BJ (cell line): ENCODE measurements at regions not wholly inside any gene's neighbourhood (a gene's known extent, or its start where the extent isn't known, plus 50 kb on each side); places are given as distances from the start of the nearest gene placed in this dataset.

ENCODE experiments used
- CTCF ChIA-PET: fragments of 350-600 bp; formaldehyde crosslinking; extraction: SDS; loops from one replicate; lab custom pipeline; 2021; ENCODE audit warnings: antibody characterized with exemption, inconsistent platforms; lab: Yijun Ruan, JAX
- POLR2A ChIA-PET: fragments of 300-600 bp; sonication (Branson Sonifier 250); formaldehyde crosslinking; extraction: SDS; loops from one replicate; lab custom pipeline; 2021; ENCODE audit warnings: antibody characterized with exemption; lab: Charles Lee
- DNase-seq: peaks from one replicate; pipeline ENCODE4 v3.0.0-alpha.2; 2011; ENCODE audit warnings: low read depth
- H3K27me3 ChIP-seq: 2 replicates; pipeline ENCODE4 v1.6.0; 2011; ENCODE audit warnings: low read length; ENCODE audit not compliant: control insufficient read depth, insufficient read depth
- H3K36me3 ChIP-seq: 2 replicates; pipeline ENCODE4 v1.5.1; 2011; ENCODE audit warnings: low read length; ENCODE audit not compliant: control insufficient read depth, insufficient read depth
- H3K4me3 ChIP-seq: 2 replicates; pipeline ENCODE4 v1.5.1; 2011; ENCODE audit warnings: low read depth, mild to moderate bottlenecking, control low read depth, low read length
- CTCF ChIP-seq: IDR thresholded peaks from 2 replicates; pipeline ENCODE4 v1.5.1; 2011; ENCODE audit warnings: low read depth, mild to moderate bottlenecking, control low read depth, inconsistent platforms, low read length, moderate library complexity; ENCODE audit not compliant: insufficient read depth

- ChIA-PET CTCF (interaction anchor here (1.1 kb wide), 1 partner anchor 14 kb away, joined by 5 read pairs; no protein-coding TSS in a partner anchor), POLR2A (no interaction called here)
- H3K4me3 ChIP-seq = no peak overlapping the region
- H3K36me3 ChIP-seq = no peaks in the 10 kb centered on the region
- H3K27me3 ChIP-seq = no peaks in the 10 kb centered on the region
- no peak for DNase-seq
- TF ChIP-seq CTCF = no peak
These were observed 531.3 kb downstream of the GALC start for GRCh38 chr14:87461704-87462103.

GRCh38 chr14:87457720-87458119 lies 535.3 kb downstream of the GALC start:
- no peak for TF ChIP-seq CTCF
- H3K27me3 ChIP-seq = no peaks in the 10 kb centered on the region
- no peaks in the 10 kb centered on the region for H3K36me3 ChIP-seq
- ChIA-PET CTCF (no interaction called here), POLR2A (no interaction called here)
- H3K4me3 ChIP-seq = no peak overlapping the region
- DNase-seq = no peak

- ChIA-PET CTCF (interaction anchor here (0.6 kb wide), 1 partner anchor 51 kb away, joined by 3 read pairs; no protein-coding TSS in a partner anchor), POLR2A (no interaction called here)
These were observed 542.8 kb downstream of the GALC start for GRCh38 chr14:87450193-87450592.

GRCh38 chr14:87449016-87449415 lies 544.0 kb downstream of the GALC start:
- no peak overlapping the region for H3K4me3 ChIP-seq
- ChIA-PET CTCF (interaction anchor here (0.5 kb wide), 1 partner anchor 149 kb away, joined by 3 read pairs; no protein-coding TSS in a partner anchor), POLR2A (no interaction called here)
- no peaks in the 10 kb centered on the region for H3K27me3 ChIP-seq
- no peaks in the 10 kb centered on the region for H3K36me3 ChIP-seq
- no peak for DNase-seq
- TF ChIP-seq CTCF = no peak

More at GRCh38 chr14:87450193-87450592, 542.8 kb downstream of the GALC start:
- no peak overlapping the region for H3K4me3 ChIP-seq
- no peak for DNase-seq
- H3K36me3 ChIP-seq = no peaks in the 10 kb centered on the region
- no peak for TF ChIP-seq CTCF
- H3K27me3 ChIP-seq = no peaks in the 10 kb centered on the region

GRCh38 chr14:87443787-87444186 lies 549.2 kb downstream of the GALC start:
- Histone ChIP-seq H3K36me3 (no peaks in the 10 kb centered on the region), H3K27me3 (no peaks in the 10 kb centered on the region), H3K4me3 (no peak overlapping the region)
- ChIA-PET POLR2A (no interaction called here), CTCF (interaction anchor here (0.6 kb wide), 1 partner anchor 48 kb away, joined by 3 read pairs; no protein-coding TSS in a partner anchor)
- no peak for TF ChIP-seq CTCF
- no peak for DNase-seq
